ENCODE measurements at regions not wholly inside any gene's neighbourhood (a gene's known extent, or its start where the extent isn't known, plus 50 kb on each side); places are given as distances from the start of the nearest gene placed in this dataset.

DNA sequence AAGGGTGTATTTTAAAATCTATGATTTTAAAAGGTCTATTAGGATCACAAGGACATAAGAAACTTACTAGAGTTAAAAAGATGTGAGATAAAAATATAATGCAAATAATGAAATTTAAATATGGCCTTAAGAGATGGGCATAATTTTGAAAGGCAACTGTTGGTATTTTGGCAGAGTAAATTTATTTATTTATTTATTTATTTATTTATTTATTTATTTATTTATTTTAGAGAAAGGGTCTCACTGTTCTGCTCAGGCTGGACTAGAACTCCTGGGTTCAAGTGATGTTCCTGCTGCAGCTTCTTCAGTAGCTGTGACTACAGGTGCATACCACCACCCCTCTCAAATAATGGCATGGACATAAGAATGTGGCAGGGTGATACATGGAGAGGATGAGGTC is 932.1 kb upstream of the LCORL start:
- H3K36me3 ChIP-seq = no peaks in the 10 kb centered on the region
- intact Hi-C loops (cut with DNase I) = no loop called here
- DNase-seq = no peak
- H3K4me3 ChIP-seq = no peak overlapping the region
- H3K4me1 ChIP-seq = no peaks in the 10 kb centered on the region
- no peaks in the 10 kb centered on the region for H3K27me3 ChIP-seq
- H3K9me3 ChIP-seq = no peaks in the 10 kb centered on the region
- H3K27ac ChIP-seq = no peak overlapping the region
- TF ChIP-seq POLR2AphosphoS5 (IDR thresholded peaks at IDR 0.05) = no peak
- no peak for TF ChIP-seq EP300 (IDR thresholded peaks at IDR 0.05)
- TF ChIP-seq CTCF (IDR thresholded peaks at IDR 0.05) = no peak
- TF ChIP-seq POLR2A (IDR thresholded peaks at IDR 0.05) = no peak

- TF ChIP-seq POLR2A (IDR thresholded peaks at IDR 0.05) (no peak), CTCF (IDR thresholded peaks at IDR 0.05) (no peak), POLR2AphosphoS5 (IDR thresholded peaks at IDR 0.05) (no peak), EP300 (IDR thresholded peaks at IDR 0.05) (no peak)
- Histone ChIP-seq H3K4me3 (no peak overlapping the region), H3K27me3 (no peaks in the 10 kb centered on the region), H3K9me3 (no peaks in the 10 kb centered on the region), H3K27ac (no peak overlapping the region), H3K4me1 (no peaks in the 10 kb centered on the region), H3K36me3 (no peaks in the 10 kb centered on the region)
- DNase-seq = no peak
- intact Hi-C loops (cut with DNase I) = no loop called here
- 91 to 94% methylated on average over 2 of the region's 2 CpGs for WGBS, 2 donors
Observed at GRCh38 chr4:18945464-18945863, 923.9 kb upstream of the LCORL start.

- H3K4me3 ChIP-seq = no peak overlapping the region
- no peak for DNase-seq
- H3K4me1 ChIP-seq = no peaks in the 10 kb centered on the region
- intact Hi-C loops (cut with DNase I) = no loop called here
- no peak overlapping the region for H3K27ac ChIP-seq
- TF ChIP-seq CTCF (IDR thresholded peaks at IDR 0.05) (no peak), POLR2A (IDR thresholded peaks at IDR 0.05) (no peak), POLR2AphosphoS5 (IDR thresholded peaks at IDR 0.05) (no peak), EP300 (IDR thresholded peaks at IDR 0.05) (no peak)
- no peaks in the 10 kb centered on the region for H3K36me3 ChIP-seq
- no peaks in the 10 kb centered on the region for H3K27me3 ChIP-seq
- H3K9me3 ChIP-seq = no peaks in the 10 kb centered on the region
Observed at GRCh38 chr4:18942874-18943273, 921.3 kb upstream of the LCORL start.

GRCh38 chr4:18938343-18939099 is 917.0 kb upstream of the LCORL start:
- Histone ChIP-seq H3K9me3 (no peaks in the 10 kb centered on the region), H3K4me1 (no peaks in the 10 kb centered on the region), H3K27me3 (no peaks in the 10 kb centered on the region), H3K36me3 (no peaks in the 10 kb centered on the region), H3K4me3 (no peak overlapping the region), H3K27ac (no peak overlapping the region)
- 59 to 64% methylated on average over 3 of the region's 3 CpGs for WGBS, 2 donors
- DNase-seq = no peak
- TF ChIP-seq POLR2A (IDR thresholded peaks at IDR 0.05) = no peak
- TF ChIP-seq EP300 (IDR thresholded peaks at IDR 0.05) = no peak
- TF ChIP-seq POLR2AphosphoS5 (IDR thresholded peaks at IDR 0.05) = no peak
- no peak for TF ChIP-seq CTCF (IDR thresholded peaks at IDR 0.05)
- intact Hi-C loops (cut with DNase I) = no loop called here

- no peak for TF ChIP-seq POLR2AphosphoS5 (IDR thresholded peaks at IDR 0.05)
- TF ChIP-seq POLR2A (IDR thresholded peaks at IDR 0.05) = no peak
- no peak for TF ChIP-seq CTCF (IDR thresholded peaks at IDR 0.05)
- TF ChIP-seq EP300 (IDR thresholded peaks at IDR 0.05) = no peak
- WGBS, 2 donors = 92 to 97% methylated on average over 4 of the region's 4 CpGs
- no peak for DNase-seq
- Histone ChIP-seq H3K4me1 (peaks cover 0 to 2% (median 0%) of the 10 kb centered on the region in 4 donors), H3K9me3 (no peaks in the 10 kb centered on the region), H3K36me3 (no peaks in the 10 kb centered on the region), H3K4me3 (no peak overlapping the region), H3K27me3 (no peaks in the 10 kb centered on the region), H3K27ac (no peak overlapping the region)
- intact Hi-C loops (cut with DNase I) = no loop called here
Observed at GRCh38 chr4:18937746-18938145, 916.2 kb upstream of the LCORL start.

All from sigmoid colon (tissue), 6 donors.